K562 (cell line): ENCODE measurements at regions not wholly inside any gene's neighbourhood (a gene's known extent, or its start where the extent isn't known, plus 50 kb on each side); places are given as distances from the start of the nearest gene placed in this dataset.

Experiments
- ARHGAP35 ChIP-seq: fragments of 450-650 bp; IDR thresholded peaks from 2 replicates; pipeline ENCODE4 v1.6.1; 2018; ENCODE audit not compliant: partially characterized antibody
- ARID2 ChIP-seq: fragments of 450-650 bp; IDR thresholded peaks from 2 replicates; pipeline ENCODE4 v1.6.1; 2017; ENCODE audit warnings: antibody characterized with exemption, mild to moderate bottlenecking
- BMI1 ChIP-seq: fragments of 150-350 bp; IDR thresholded peaks from 2 replicates; pipeline ENCODE4 v1.6.1; 2014; ENCODE audit warnings: low read length
- CBX2 ChIP-seq: fragments of 200-600 bp; sonication (generic); IDR thresholded peaks from one replicate; pipeline ENCODE4 v1.6.1; 2012; ENCODE audit warnings: mild to moderate bottlenecking, low read length, inconsistent platforms; ENCODE audit not compliant: insufficient read depth, poor library complexity, severe bottlenecking
- CHAMP1 ChIP-seq: fragments of 450-650 bp; IDR thresholded peaks from 2 replicates; pipeline ENCODE4 v1.6.1; 2016; ENCODE audit warnings: mild to moderate bottlenecking
- ETV1 ChIP-seq: fragments of 450-650 bp; conservative IDR thresholded peaks from 2 replicates; pipeline ENCODE4 v1.6.1; 2016; ENCODE audit warnings: missing genetic modification characterization, control low read depth, low read depth, missing compliant biosample characterization
- FIP1L1 ChIP-seq: fragments of 200-400 bp; formaldehyde crosslinking; IDR thresholded peaks from 2 replicates; pipeline ENCODE4 v1.6.1; 2018; ENCODE audit warnings: mild to moderate bottlenecking, low read depth, low read length; ENCODE audit not compliant: poor library complexity, severe bottlenecking
- MAFK ChIP-seq: IDR thresholded peaks from 2 replicates; pipeline ENCODE4 v1.6.1; 2011; ENCODE audit warnings: low read length, improper control_type of control experiment
- MTF1 ChIP-seq: fragments of 250-450 bp; sonication (Bioruptor Pico); IDR thresholded peaks from 2 replicates; pipeline ENCODE4 v1.9.0; 2021; ENCODE audit warnings: moderate library complexity, mild to moderate bottlenecking, inconsistent platforms, borderline replicate concordance
- NR2F6 ChIP-seq: fragments of 450-650 bp; formaldehyde crosslinking; IDR thresholded peaks from 2 replicates; pipeline ENCODE4 v1.4.0; 2020; ENCODE audit warnings: mild to moderate bottlenecking
- SLC30A9 ChIP-seq: fragments of 250-450 bp; sonication (Bioruptor Pico); IDR thresholded peaks from 2 replicates; pipeline ENCODE4 v1.8.0; 2022; ENCODE audit warnings: mild to moderate bottlenecking, moderate library complexity
- SMAD4 ChIP-seq: fragments of 250-450 bp; sonication (Bioruptor Pico); conservative IDR thresholded peaks from 2 replicates; pipeline ENCODE4 v1.8.0; 2021; ENCODE audit warnings: inconsistent platforms, mild to moderate bottlenecking, moderate library complexity
- TBP ChIP-seq: optimal IDR thresholded peaks from 2 replicates; pipeline ENCODE3; 2011; ENCODE audit warnings: low read depth, low read length, improper control_type of control experiment
- ZNF12 ChIP-seq: sonication (generic); formaldehyde crosslinking; IDR thresholded peaks from 2 replicates; pipeline ENCODE4 v1.4.0; 2020; ENCODE audit warnings: mild to moderate bottlenecking, missing genetic modification reagents
- ZNF699 ChIP-seq: fragments of 250-450 bp; sonication (Bioruptor Pico); IDR thresholded peaks from 2 replicates; pipeline ENCODE4 v1.8.0; 2021; ENCODE audit warnings: mild to moderate bottlenecking, moderate library complexity; ENCODE audit not compliant: insufficient replicate concordance
- ZSCAN32 ChIP-seq: fragments of 450-650 bp; formaldehyde crosslinking; IDR thresholded peaks from 2 replicates; pipeline ENCODE4 v1.4.0; 2020; ENCODE audit warnings: mild to moderate bottlenecking, moderate library complexity
- TF ChIP-seq, protein P1 (sequence below): fragments of 450-650 bp; IDR thresholded peaks from 2 replicates; pipeline ENCODE4 v1.6.1; 2016; ENCODE audit warnings: borderline replicate concordance
- TF ChIP-seq, protein P2 (sequence below): fragments of 150-350 bp; conservative IDR thresholded peaks from 2 replicates; pipeline ENCODE4 v1.6.1; 2014; ENCODE audit warnings: low read length
- TF ChIP-seq, protein P3 (sequence below), 2 experiments: fragments of 250-450 bp in 1 of 2; fragments of 450-650 bp in 1 of 2; sonication (Bioruptor Pico) in 1 of 2; IDR thresholded peaks; 2 replicates each; pipeline versions ENCODE4 v1.6.1 to v1.8.0; 2016 to 2021; ENCODE audit warnings: mild to moderate bottlenecking in 2 of 2, moderate library complexity in 2 of 2, missing compliant biosample characterization in 1 of 2, missing genetic modification characterization in 1 of 2
- TF ChIP-seq, protein P4 (sequence below): sonication (generic); formaldehyde crosslinking; IDR thresholded peaks from 2 replicates; pipeline ENCODE4 v1.5.0; 2020; ENCODE audit warnings: missing genetic modification reagents

DNA sequence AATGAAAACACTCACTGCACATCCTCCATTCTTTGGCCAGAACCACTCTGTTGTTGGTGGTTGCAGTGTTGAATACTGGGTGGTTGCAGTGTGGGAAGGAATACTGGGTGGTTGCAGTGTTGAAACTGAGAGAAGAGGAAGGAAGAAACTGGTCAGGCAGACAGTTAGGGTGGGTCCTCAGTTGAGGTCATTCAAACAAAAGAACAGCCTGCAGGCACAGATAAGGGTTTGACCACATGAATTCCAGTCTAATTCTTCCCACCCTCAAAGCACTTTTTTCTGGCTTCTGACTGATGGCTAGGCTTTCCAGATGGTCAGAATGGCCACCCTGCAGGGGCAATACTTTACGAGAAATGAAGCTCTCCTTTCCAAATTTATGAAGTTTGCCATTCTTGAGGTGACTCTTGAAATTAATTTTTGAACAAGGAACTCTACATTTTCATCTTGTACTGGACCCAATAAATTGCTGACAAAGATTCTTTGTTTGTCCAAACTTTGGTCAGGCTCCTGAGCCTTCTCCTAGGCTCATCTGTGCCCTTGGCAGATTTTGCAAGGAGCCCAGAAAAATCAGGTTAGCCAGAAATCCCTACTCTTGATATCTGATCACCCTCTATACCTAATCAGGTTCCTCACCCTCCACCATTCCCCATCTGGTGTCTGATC lies 596.6 kb upstream of the CDH5 start (continued):
- TF ChIP-seq, protein P1, sequence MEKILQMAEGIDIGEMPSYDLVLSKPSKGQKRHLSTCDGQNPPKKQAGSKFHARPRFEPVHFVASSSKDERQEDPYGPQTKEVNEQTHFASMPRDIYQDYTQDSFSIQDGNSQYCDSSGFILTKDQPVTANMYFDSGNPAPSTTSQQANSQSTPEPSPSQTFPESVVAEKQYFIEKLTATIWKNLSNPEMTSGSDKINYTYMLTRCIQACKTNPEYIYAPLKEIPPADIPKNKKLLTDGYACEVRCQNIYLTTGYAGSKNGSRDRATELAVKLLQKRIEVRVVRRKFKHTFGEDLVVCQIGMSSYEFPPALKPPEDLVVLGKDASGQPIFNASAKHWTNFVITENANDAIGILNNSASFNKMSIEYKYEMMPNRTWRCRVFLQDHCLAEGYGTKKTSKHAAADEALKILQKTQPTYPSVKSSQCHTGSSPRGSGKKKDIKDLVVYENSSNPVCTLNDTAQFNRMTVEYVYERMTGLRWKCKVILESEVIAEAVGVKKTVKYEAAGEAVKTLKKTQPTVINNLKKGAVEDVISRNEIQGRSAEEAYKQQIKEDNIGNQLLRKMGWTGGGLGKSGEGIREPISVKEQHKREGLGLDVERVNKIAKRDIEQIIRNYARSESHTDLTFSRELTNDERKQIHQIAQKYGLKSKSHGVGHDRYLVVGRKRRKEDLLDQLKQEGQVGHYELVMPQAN = no peak
- TF ChIP-seq, protein P2, sequence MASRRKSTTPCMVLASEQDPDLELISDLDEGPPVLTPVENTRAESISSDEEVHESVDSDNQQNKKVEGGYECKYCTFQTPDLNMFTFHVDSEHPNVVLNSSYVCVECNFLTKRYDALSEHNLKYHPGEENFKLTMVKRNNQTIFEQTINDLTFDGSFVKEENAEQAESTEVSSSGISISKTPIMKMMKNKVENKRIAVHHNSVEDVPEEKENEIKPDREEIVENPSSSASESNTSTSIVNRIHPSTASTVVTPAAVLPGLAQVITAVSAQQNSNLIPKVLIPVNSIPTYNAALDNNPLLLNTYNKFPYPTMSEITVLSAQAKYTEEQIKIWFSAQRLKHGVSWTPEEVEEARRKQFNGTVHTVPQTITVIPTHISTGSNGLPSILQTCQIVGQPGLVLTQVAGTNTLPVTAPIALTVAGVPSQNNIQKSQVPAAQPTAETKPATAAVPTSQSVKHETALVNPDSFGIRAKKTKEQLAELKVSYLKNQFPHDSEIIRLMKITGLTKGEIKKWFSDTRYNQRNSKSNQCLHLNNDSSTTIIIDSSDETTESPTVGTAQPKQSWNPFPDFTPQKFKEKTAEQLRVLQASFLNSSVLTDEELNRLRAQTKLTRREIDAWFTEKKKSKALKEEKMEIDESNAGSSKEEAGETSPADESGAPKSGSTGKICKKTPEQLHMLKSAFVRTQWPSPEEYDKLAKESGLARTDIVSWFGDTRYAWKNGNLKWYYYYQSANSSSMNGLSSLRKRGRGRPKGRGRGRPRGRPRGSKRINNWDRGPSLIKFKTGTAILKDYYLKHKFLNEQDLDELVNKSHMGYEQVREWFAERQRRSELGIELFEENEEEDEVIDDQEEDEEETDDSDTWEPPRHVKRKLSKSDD = no peak
- peak; percentile 32; the same call in 1 of the 2 replicates for TF ChIP-seq ETV1 (tag)
- no peak for TF ChIP-seq BMI1
- TF ChIP-seq ARHGAP35 = no peak
- no peak for TF ChIP-seq NR2F6 (CRISPR knock-in tag)
- TF ChIP-seq ZSCAN32 (CRISPR knock-in tag) = no peak
- 0 out of 2 replicates have a peak, but pooled peaks have one; percentile 43 for TF ChIP-seq CHAMP1
- TF ChIP-seq ZNF699 = no peak
- no peak for TF ChIP-seq ZNF12 (CRISPR knock-in tag)
- TF ChIP-seq, protein P3, sequence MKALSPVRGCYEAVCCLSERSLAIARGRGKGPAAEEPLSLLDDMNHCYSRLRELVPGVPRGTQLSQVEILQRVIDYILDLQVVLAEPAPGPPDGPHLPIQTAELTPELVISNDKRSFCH (CRISPR knock-in tag; IDR thresholded peaks at IDR 0.05) = no peak
- TF ChIP-seq, protein P3 (tag; IDR thresholded peaks at IDR 0.05) = no peak
- TF ChIP-seq, protein P4, sequence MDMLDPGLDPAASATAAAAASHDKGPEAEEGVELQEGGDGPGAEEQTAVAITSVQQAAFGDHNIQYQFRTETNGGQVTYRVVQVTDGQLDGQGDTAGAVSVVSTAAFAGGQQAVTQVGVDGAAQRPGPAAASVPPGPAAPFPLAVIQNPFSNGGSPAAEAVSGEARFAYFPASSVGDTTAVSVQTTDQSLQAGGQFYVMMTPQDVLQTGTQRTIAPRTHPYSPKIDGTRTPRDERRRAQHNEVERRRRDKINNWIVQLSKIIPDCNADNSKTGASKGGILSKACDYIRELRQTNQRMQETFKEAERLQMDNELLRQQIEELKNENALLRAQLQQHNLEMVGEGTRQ (CRISPR knock-in tag) = no peak
- no peak for TF ChIP-seq ARID2
- no peak for TF ChIP-seq CBX2
- TF ChIP-seq MTF1 (CRISPR knock-in tag) = no peak
- no peak for TF ChIP-seq SLC30A9 (CRISPR knock-in tag)
- TF ChIP-seq MAFK = no peak
- no peak for TF ChIP-seq TBP
- no peak for TF ChIP-seq FIP1L1
- TF ChIP-seq SMAD4 = peak; percentile 69
